Chondrocyte (in vitro differentiated cells): ENCODE measurements at regions not wholly inside any gene's neighbourhood (a gene's known extent, or its start where the extent isn't known, plus 50 kb on each side); places are given as distances from the start of the nearest gene placed in this dataset.

ENCODE experiments used
- DNase-seq: peaks from one replicate; pipeline ENCODE4 v3.0.0; 2021; ENCODE audit warnings: mixed read lengths, low spot score
- H3K27ac Mint-ChIP-seq: one replicate; pipeline ENCODE4 v1.8.0; 2021; ENCODE audit warnings: mild to moderate bottlenecking, moderate library complexity, mixed read lengths; ENCODE audit not compliant: unreplicated experiment
- H3K27me3 Mint-ChIP-seq: 2 replicates; pipeline ENCODE4 v1.8.0; 2021; ENCODE audit warnings: low read depth, mixed read lengths
- H3K36me3 Mint-ChIP-seq: 2 replicates; pipeline ENCODE4 v1.8.0; 2021; ENCODE audit warnings: low read depth, mixed read lengths
- H3K4me1 Mint-ChIP-seq: 2 replicates; pipeline ENCODE4 v1.8.0; 2021; ENCODE audit warnings: low read depth, mild to moderate bottlenecking, mixed read lengths
- H3K4me3 Mint-ChIP-seq: one replicate; pipeline ENCODE4 v1.8.0; 2021; ENCODE audit warnings: mild to moderate bottlenecking, moderate library complexity, mixed read lengths; ENCODE audit not compliant: unreplicated experiment
- H3K9me3 Mint-ChIP-seq: 2 replicates; pipeline ENCODE4 v1.8.0; 2021; ENCODE audit warnings: low read depth, mixed read lengths
- CTCF ChIP-seq: fragments of 200-600 bp; sonication (generic); IDR thresholded peaks from 2 replicates; pipeline ENCODE4 v1.5.0; 2021; ENCODE audit warnings: antibody characterized with exemption, mild to moderate bottlenecking, moderate library complexity

- H3K4me1 Mint-ChIP-seq: peaks cover 16% of the 10 kb centered on the region
- no peak overlapping the region for H3K27ac Mint-ChIP-seq
- DNase-seq: no peak
- H3K4me3 Mint-ChIP-seq: no peak overlapping the region
- no peaks in the 10 kb centered on the region for H3K36me3 Mint-ChIP-seq
- TF ChIP-seq CTCF: no peak
- H3K27me3 Mint-ChIP-seq: no peaks in the 10 kb centered on the region
- no peaks in the 10 kb centered on the region for H3K9me3 Mint-ChIP-seq
Measured at GRCh38 chr7:132030086-132030568, 473.7 kb upstream of the PODXL start.

- no peak for TF ChIP-seq CTCF
- no peak overlapping the region for H3K27ac Mint-ChIP-seq
- no peak for DNase-seq
- H3K27me3 Mint-ChIP-seq: no peaks in the 10 kb centered on the region
- H3K4me3 Mint-ChIP-seq: no peak overlapping the region
- H3K36me3 Mint-ChIP-seq: no peaks in the 10 kb centered on the region
- H3K4me1 Mint-ChIP-seq: peaks cover 16% of the 10 kb centered on the region
- H3K9me3 Mint-ChIP-seq: no peaks in the 10 kb centered on the region
Measured at GRCh38 chr7:132029369-132030085, 473.1 kb upstream of the PODXL start.

- DNase-seq: no peak
- H3K9me3 Mint-ChIP-seq: no peaks in the 10 kb centered on the region
- H3K36me3 Mint-ChIP-seq: no peaks in the 10 kb centered on the region
- no peak for TF ChIP-seq CTCF
- peaks cover 16% of the 10 kb centered on the region for H3K4me1 Mint-ChIP-seq
- no peak overlapping the region for H3K4me3 Mint-ChIP-seq
- H3K27me3 Mint-ChIP-seq: peaks cover 7% of the 10 kb centered on the region
- no peak overlapping the region for H3K27ac Mint-ChIP-seq
Measured at GRCh38 chr7:132028144-132028920, 471.9 kb upstream of the PODXL start.

- TF ChIP-seq CTCF: no peak
- peaks cover 7% of the 10 kb centered on the region for H3K27me3 Mint-ChIP-seq
- no peak for DNase-seq
- H3K9me3 Mint-ChIP-seq: no peaks in the 10 kb centered on the region
- no peaks in the 10 kb centered on the region for H3K4me1 Mint-ChIP-seq
- H3K36me3 Mint-ChIP-seq: no peaks in the 10 kb centered on the region
- H3K27ac Mint-ChIP-seq: no peak overlapping the region
- H3K4me3 Mint-ChIP-seq: no peak overlapping the region
Measured at GRCh38 chr7:132024290-132024689, 467.9 kb upstream of the PODXL start.

GRCh38 chr7:132023466-132023865 lies 467.0 kb upstream of the PODXL start:
- H3K9me3 Mint-ChIP-seq: no peaks in the 10 kb centered on the region
- peaks cover 7% of the 10 kb centered on the region for H3K27me3 Mint-ChIP-seq
- H3K4me3 Mint-ChIP-seq: no peak overlapping the region
- TF ChIP-seq CTCF: no peak
- H3K36me3 Mint-ChIP-seq: no peaks in the 10 kb centered on the region
- no peak for DNase-seq
- no peaks in the 10 kb centered on the region for H3K4me1 Mint-ChIP-seq
- H3K27ac Mint-ChIP-seq: no peak overlapping the region
